ENCODE measurements at regions not wholly inside any gene's neighbourhood (a gene's known extent, or its start where the extent isn't known, plus 50 kb on each side); places are given as distances from the start of the nearest gene placed in this dataset.
"Not testable (repeated sequence)": the region's sequence is repeated elsewhere in the genome, so short reads cannot be mapped to it uniquely, and the experiment has no call there.

DNA sequence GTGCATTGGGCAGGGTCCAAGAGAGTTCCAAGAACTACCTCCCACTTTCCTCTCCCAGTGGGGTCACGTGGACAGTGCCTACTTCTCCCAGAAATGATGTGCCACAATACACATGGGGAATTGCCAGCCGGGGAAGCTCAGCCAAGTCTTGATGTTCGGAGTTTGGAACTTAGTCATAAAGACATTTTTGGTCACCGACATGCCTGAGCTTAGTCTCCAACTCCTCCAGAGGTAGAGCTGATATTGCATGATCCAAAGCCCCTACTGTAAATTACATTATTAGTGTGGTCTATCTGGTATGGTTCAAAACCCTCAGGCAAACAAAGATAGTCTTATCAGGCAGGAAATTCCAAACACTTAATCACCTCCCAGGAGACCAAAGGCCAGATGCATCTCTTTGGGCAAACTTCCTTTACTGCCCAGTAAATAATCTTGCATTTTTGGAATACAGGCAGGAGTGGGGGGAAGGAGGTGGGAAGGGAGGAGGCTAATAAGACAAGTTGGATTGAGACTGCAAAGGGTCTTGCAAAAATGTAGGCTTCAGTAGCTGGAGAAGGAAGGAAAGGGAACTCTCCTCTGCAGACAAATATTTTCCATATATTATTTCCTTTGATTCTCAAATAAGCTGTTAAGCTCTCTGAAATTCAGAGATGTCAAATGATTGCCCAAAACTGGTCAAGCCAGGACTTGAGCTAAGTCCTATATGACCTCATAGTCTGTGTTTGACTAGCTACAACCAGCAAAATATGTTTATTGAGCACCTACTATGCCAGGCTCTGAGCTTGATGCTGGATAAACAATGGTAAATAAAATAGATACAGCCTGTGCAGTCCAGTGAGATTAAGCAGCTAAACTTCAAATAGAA, 99.4 kb downstream of the DRD1 start:
- DNase-seq, result no peak

DNA sequence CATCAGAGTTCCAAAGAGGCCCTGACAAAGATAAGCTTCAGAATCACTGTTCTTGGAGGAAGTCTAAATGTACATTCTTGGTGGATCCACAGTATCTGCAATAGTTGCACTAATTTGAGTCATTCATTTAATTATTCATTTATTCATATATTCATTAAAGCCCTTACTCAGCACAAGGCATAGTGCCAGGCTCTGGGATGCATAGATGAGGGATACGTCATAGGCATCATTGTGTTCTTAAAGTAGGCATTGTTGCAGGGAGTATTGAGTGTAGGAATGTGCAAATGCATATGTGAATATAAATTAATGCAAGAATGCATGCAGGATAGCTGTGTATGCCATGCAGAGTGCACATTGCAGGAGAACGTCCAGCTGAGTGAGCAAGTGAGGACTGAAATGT, 100.7 kb downstream of the DRD1 start:
- no peak for DNase-seq

DNA sequence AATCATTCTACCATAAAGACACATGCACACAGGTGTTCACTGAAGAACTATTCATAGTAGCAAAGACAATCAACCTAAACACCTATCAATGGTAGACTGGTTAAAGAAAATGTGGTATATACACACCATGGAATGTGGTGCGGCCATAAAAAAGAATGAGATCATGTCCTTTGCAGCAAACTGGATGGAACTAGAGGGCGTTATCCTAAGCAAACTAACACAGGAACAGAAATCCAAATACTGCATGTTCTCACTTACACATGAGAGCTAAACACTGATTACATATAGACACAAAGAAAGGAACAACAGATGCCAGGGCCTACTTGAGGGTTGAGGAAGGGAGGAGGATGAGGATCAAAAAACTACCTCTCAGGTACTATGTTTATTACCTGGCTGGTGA, 103.8 kb downstream of the DRD1 start:
- DNase-seq, result no peak

DNA sequence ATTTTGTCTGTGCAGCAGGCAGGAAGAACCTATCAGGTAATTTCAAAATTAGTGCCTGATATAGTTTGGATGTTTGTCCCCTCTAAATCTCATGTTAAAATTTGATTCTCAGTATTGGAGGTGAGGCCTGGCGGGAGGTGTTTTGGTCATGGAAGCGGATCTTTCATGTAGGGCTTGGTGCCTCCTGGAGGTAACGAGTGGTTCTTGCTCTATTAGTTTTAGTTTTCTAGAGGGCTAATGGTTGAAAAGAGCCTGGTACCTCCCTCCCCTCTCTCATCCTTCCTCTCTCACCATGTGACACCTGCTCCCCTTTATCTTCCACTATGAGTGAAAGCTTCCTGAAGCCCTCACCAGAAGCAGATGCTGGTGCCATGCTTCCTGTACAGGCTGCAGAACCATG, 106.3 kb downstream of the DRD1 start:
- DNase-seq, result no peak

DNA sequence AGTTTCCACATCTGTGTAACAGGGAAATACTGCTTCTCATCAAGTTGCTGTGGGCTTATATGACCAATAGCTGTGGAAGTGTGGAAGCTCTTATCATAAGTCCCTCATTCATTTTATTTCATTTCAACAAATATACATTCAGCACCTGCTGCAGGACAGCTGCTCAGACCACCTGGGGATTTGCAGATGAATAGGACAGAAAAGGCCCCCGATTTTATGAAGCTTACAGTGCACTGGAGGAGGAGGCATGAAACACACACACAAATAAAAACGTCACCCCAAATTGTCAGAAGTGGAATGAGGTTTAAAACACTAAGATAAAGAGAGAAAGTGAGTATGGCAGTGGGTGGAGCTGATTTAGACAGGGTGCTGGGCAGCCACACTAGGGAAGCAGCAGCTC, 107.2 kb downstream of the DRD1 start:
- DNase-seq, result no peak

DNA sequence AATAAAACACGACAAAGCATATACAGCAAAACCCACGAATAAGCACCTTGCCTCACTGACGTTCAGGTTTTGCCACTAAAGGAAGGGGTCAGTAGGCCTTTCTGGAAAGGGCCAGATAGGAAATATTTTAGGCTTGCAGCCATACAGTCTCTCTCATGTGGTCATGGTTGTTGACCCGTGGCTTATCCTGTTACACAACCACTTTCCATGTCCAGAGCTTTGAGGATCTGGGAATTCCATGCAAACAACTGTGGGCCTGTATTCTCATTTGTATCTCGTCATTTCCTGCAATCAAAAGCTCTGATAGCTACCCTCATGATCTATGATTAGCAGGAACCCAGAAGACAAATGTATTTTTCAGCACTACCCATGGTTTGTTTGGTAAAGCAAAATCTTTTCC, 108.3 kb downstream of the DRD1 start:
- no peak for DNase-seq

DNA sequence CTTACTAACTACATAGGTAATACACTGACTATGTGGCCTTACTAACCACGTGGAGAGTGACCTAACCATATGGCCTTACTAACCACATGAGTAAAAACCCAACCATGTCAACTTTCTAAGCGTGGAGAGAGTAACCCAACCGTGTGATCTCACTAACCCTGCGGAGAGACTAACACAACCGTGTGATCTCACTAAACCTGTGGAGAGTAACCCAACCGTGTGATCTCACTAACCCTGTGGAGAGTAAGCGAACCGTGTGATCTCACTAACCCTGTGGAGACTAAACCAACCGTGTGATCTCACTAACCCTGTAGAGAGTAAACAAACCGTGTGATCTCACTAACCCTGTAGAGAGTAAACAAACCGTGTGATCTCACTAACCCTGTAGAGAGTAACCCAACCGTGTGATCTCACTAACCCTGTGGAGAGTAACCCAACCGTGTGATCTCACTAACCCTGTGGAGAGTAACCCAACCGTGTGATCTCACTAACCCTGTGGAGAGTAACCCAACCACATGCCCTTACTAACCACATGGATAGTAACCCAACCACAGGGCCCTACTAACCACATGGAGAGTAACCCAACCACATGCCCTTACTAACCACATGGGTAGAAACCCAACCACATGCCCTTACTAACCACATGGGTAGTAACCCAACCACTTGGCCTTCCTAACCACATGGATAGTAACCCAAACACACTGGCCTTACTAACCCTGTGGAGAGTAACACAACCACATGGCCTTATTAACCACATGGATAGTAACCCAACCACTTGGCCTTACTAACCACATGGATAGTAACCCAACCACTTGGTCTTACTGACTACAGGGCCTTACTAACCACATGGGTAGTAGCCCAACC, 112.6 kb downstream of the DRD1 start:
- DNase-seq, result not testable (repeated sequence)

DNA sequence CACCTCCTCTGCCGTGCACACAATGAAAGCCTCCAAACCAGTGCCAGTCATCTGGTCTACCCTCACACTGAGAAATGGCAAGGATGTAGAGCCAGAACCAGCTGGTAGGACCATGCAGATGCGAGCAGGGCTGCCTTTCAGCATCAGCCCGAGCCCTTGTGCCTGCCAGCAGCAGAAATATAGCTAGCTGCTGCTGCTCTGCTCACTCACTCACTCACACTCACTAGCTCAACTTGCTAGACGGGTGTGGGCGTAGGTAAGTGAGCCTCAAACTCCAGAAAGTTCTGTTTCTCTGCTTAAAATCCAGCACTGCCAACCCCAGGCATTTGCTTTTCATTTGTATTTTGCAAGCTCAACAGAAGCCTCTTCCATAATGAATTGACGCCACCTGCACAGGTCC, 114.0 kb downstream of the DRD1 start:
- DNase-seq, result no peak

DNA sequence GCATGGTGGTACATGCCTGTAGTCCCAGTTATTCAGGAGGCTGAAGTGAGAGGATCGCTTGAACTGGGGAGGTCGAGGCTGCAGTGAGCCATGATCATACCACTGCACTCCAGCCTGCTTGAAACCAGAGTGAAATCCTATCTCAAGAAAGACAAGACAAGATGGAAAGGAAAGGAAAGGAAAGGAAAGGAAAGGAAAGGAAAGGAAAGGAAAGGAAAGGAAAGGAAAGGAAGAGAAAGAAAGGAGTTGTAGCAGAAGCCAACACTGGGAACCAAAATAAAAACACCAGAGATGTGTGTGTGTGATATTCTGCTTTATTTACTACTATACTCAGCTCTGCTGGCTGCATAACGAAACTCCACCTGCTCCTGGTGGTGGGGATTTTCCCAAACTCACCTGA, 115.3 kb downstream of the DRD1 start:
- no peak for DNase-seq

DNA sequence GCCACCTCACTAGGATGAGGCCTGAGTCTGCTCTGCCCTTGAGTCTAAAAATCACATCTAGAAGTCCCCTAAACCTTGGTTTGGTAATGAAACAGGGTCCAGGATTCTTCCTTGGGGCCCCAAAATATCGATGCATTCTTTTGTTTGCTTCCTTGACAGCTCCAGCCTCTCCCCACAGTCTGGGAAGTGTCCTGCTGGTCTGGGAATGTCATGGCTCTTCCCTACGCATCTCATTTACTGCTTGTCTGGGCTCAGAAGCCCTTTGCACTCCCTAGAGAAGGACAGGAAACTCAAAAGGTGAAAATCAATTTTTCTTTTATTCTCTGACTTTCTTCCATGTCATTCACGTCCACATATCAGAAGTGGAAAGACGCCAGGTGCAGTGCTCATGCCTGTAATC, 115.8 kb downstream of the DRD1 start:
- no peak for DNase-seq

DNA sequence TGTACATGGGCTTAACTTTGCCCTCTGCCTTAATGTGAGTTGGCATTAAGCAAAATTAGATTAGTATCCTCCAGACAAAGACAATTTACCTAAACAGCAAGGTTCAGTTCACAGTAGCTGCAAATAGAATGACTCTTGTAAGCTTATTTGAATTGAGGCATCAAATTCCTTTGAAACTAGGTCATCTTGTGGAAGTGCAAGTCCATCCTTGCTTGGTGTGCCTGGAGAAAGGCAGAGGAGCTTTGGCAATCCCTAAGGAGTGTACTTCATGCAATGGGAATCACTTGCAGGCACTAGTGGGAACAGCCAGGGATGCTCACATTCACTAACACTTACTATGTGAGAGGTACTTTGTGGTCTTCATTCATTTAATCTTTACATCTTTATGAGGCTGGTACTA, 118.3 kb downstream of the DRD1 start:
- DNase-seq, result no peak

DNA sequence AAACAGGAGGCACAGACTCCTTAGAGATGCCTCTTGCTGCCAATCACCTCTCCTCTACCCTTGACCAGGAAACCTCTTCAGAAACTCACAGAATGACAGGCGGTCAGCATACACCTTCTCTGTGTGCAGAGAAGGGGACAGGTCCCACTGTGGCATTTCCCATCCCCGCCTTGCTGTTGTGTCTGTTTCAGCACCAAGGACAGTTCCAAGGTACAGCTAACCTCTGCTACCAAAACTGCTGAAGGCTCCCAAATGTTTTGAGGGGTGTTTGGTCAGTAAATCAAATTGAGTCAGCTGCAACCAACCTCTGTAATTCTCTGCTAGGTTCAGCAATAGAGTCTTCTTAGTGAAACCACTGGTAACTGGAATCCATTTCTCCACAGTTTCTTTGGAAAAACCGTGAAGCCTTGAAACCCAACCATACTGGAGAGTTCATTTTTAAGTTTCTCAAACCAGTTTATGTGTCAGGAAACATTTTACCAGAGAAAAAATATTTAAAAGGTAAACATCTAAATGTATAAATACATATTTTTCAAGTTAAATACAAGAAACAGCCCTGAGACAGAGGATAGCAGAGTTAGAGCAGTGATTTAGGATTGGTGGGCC, 122.0 kb downstream of the DRD1 start:
- DNase-seq, result no peak

DNA sequence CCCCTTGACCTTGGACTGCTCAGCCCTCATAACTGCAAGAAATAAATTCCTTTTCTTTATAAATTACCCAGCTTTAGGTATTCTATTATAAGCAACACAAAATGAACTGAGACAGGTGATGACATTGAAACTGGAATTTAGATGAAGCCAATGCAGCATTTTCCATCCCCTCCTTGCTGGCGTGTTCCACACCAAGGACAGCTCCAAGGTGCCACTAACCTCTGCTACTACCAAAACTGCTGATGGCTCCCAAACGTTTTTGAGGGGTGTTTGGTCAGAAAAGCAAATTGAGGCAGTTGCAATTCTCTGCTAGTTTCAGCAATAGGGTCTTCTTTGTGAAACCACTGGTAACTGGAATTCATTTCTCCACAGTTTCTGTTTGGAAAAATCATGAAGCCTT, 124.8 kb downstream of the DRD1 start:
- no peak for DNase-seq

DNA sequence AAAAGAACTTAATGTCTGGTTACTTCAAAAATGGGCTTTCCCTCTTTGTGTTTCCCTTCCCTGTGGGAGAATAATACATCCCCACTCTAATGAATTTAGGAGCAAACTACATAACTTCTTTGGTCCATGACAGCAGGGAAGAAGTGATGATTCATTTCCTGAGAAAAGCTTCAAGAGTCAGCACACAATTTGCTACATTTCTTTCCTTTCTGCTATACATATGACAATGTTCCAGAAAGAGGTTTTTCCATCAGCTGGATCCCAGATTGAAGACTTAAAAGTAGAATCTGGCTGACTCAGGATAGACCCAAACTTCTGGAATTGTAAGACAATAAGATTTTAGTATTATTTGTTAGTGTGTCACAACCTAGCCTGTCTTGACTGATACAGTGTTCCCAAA, 126.1 kb downstream of the DRD1 start:
- DNase-seq, result no peak

DNA sequence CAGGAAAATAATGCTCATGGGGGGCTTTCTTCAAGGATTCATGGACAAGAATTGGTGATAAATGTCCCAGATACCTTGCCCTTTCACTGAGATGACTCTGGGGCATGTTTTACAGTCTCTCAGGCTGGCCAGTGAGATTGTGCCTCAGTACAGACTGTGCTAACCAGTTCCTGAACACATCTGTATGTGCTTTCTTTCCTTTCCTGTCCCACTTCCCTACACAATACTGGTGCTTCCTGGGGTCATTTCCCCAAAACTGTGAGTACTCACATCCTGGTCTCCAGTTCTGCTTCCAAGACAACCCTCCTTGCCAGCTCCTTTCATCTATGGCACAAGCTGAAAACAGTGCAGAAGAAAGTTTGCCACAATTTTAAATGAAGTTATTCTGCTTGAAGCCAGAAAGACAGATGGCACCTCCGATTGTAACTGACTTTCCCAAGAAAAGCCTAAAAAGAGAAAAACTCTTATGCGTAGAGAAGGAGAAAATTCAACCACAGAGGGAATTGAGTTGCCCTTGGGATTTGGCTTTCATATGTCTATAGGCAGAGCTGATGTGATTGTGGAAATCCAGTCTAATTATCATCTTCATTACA, 134.7 kb downstream of the DRD1 start:
- no peak for DNase-seq

DNA sequence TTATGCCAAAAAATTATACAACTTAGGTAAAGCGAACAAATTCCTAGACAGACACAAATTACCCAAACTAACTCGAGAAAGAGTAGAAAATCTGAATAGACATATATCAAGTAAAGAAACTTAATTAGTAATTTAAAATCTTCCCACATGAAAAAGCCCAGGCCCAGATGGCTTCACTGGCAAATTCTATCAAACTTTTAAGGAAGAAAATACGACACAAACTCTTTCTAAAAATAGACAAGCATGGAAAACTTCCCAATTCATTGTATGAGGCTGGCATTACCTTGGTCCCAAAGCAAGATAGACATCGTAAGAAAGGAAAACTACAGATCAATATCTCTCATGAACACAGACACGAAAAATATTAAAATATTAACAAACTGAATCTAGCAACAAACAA, 135.3 kb downstream of the DRD1 start:
- DNase-seq, result no peak

DNA sequence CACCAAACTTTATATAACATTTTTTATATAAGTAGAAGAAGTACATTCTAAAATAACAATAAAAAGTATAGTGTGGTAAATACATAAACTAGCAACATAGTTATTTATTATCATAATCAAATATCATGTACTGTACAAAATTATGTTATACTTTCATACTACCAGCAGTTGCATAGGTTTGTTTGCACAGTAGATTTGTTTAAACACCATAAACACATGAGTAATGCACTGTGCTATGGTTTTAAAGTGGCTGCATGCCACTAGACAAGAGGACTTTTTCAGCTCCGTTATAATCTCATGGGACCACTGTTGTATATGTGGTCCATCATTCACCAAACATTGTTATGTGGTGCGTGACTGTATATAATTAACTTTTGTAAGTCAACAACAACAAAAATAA, 137.6 kb downstream of the DRD1 start:
- no peak for DNase-seq

DNA sequence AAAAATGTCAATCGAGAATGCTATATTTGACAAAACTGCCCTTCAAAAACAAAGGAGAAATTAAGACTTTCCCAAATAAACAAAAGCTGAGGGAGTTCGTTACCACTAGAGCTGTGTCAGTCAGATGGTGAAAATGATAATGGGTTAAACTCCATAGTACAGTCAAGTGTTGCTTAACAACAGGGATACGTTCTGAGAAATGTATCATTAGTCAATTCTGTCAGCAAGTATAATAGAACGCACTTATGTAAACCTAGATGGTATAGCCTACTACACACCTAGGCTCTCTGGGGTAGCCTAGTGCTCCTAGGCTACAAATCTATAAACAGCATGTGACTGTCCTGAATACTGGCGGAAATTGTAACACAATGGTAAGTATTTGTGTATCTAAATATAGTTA, 138.7 kb downstream of the DRD1 start:
- no peak for DNase-seq

DNA sequence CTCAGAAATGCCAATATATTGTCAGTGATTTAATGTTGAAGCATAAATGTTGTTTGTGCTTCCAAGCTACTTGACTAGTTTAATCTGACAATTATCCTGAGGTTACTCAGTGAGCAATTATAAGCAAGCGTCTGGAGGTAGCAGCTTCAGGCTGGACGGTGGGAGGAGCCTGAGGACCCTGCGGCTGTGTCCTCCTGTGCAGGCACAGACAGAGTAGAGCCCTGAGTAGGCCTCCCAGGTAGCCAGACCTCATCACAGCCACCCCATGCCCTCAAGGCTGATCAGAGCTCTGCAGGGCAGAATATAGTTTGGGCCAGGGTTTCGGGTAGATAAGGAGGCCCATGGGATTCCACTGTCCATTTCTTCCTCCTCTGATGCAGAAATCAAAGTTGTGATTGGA, 153.6 kb downstream of the DRD1 start:
- no peak for DNase-seq

DNA sequence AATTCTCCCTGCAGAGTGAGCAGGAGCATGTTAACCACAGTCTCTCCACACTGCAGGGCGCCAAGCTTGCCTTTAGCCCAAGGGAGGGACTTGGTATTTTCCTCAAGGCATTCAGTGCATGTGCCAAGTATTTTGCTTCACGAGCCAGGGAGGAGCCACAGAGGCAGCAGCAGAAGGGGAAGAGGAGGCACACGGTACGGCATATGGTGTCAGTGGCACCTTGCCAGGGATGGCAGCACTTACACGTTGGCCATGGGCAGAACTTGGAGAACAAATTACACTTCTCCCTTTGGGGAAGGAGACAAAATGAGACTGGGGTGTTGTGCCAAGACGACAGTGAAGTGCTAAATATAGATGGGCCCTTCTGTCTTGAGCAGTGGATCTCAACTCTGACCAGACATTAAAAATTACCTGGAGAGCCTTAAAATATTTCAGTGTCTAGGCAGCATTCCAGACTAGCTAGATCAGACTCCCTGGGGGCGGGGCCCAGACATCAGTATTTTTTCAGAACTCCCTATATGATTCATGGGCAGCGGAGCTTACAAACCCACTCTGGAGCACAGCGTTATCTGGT, 155.8 kb downstream of the DRD1 start:
- no peak for DNase-seq

DNA sequence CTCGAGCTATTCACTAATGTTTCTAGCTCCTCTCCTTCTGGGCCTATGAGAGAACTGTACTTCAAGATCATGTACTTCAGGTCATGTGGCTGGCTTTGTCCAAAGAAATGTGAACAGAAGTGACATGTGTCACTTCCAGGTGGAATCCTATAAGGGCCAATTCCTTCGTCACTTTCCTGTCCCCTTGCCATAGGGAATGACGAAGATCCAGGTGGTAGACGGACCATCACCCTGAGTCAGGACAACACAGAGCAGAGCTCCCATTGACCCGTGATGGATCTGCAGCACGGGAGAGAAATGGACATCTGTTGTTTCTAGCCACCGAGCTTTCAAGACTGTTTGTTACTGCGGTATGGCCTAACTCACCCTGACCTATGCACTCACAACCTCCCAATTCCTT, 157.0 kb downstream of the DRD1 start:
- no peak for DNase-seq

DNA sequence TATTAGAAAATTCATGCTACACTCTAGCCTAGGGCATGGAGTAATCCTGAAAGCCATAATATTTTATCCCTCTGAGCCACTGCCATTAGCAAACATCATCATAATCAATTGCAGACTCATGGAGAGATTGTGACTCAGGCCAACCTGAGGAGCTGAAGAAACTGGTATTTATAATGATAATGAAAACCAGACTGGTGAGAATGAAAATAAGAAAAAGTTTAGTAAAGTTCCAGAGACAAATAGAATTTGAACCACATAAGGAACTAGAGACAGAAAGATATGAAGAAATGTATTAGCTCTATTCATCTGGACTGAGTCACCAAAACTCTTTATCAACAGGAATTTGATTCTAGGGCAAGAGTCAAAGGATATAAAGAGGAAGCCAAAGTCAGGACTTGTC, 158.7 kb downstream of the DRD1 start:
- DNase-seq, result no peak

DNA sequence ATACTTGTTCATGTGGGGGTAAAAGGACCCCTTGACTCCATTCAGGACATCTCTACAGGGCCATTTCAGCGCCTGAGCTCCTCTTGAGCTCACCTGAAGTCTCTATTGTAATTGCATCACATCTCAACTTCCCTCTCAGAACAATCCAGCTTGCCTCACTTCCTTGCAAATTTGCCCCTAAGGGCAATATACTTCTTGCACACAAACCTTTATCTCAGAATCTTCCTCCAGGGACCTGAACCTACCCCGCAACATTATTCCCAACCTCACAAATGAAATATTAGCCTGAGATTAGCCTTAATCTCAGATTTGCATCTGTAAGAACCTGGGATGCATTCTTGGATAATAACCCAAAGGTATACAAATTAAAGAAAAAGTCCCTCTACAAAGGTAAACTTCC, 159.2 kb downstream of the DRD1 start:
- DNase-seq, result no peak

All from stimulated activated naive CD4-positive, alpha-beta T cell treated with Interleukin-2 at 50 U/mL for 16 hours (primary cell).